ENCODE measurements at regions not wholly inside any gene's neighbourhood (a gene's known extent, or its start where the extent isn't known, plus 50 kb on each side); places are given as distances from the start of the nearest gene placed in this dataset.

GRCh38 chrX:139192386-139192961 is 338.1 kb upstream of the F9 start:
- TF ChIP-seq TAF1 (IDR thresholded peaks at IDR 0.05; ENCODE audit: low read depth) (no peak), REST (IDR thresholded peaks at IDR 0.05; ENCODE audit: low read depth) (no peak), TEAD4 (IDR thresholded peaks at IDR 0.05) (no peak), EP300 (IDR thresholded peaks at IDR 0.05; ENCODE audit: borderline replicate concordance) (no peak), USF1 (IDR thresholded peaks at IDR 0.05) (no peak), FOXM1 (IDR thresholded peaks at IDR 0.05; ENCODE audit: borderline replicate concordance, low read depth) (no peak), YY1 (IDR thresholded peaks at IDR 0.05; ENCODE audit: low read depth) (no peak), TCF12 (IDR thresholded peaks at IDR 0.05; ENCODE audit: low read depth) (no peak), RAD21 (IDR thresholded peaks at IDR 0.05; ENCODE audit: low read depth) (no peak), MAX (IDR thresholded peaks at IDR 0.05) (no peak), CEBPB (IDR thresholded peaks at IDR 0.05) (no peak), CREB1 (IDR thresholded peaks at IDR 0.05; ENCODE audit: low read depth) (no peak)
